ENCODE measurements at regions not wholly inside any gene's neighbourhood (a gene's known extent, or its start where the extent isn't known, plus 50 kb on each side); places are given as distances from the start of the nearest gene placed in this dataset.

GRCh38 chr2:82158150-82158549 is 1853.6 kb upstream of the LRRTM1 start (continued):
- no peak for TF ChIP-seq ZMIZ1 (IDR thresholded peaks at IDR 0.05; ENCODE audit: low read depth in 2 of 2, low read length in 2 of 2)
- TF ChIP-seq, protein P1, sequence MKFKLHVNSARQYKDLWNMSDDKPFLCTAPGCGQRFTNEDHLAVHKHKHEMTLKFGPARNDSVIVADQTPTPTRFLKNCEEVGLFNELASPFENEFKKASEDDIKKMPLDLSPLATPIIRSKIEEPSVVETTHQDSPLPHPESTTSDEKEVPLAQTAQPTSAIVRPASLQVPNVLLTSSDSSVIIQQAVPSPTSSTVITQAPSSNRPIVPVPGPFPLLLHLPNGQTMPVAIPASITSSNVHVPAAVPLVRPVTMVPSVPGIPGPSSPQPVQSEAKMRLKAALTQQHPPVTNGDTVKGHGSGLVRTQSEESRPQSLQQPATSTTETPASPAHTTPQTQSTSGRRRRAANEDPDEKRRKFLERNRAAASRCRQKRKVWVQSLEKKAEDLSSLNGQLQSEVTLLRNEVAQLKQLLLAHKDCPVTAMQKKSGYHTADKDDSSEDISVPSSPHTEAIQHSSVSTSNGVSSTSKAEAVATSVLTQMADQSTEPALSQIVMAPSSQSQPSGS (CRISPR knock-in tag; IDR thresholded peaks at IDR 0.05), result no peak
- no peak for TF ChIP-seq SNRNP70 (optimal IDR thresholded peaks at IDR 0.05; ENCODE audit: low read depth, low read length)
- TF ChIP-seq NR2F6 (CRISPR knock-in tag; IDR thresholded peaks at IDR 0.05), result no peak
- TF ChIP-seq ZNF436 (CRISPR knock-in tag; IDR thresholded peaks at IDR 0.05), result no peak
- TF ChIP-seq MEIS2 (IDR thresholded peaks at IDR 0.05; ENCODE audit: partially characterized antibody), result no peak
- TF ChIP-seq, protein P2, sequence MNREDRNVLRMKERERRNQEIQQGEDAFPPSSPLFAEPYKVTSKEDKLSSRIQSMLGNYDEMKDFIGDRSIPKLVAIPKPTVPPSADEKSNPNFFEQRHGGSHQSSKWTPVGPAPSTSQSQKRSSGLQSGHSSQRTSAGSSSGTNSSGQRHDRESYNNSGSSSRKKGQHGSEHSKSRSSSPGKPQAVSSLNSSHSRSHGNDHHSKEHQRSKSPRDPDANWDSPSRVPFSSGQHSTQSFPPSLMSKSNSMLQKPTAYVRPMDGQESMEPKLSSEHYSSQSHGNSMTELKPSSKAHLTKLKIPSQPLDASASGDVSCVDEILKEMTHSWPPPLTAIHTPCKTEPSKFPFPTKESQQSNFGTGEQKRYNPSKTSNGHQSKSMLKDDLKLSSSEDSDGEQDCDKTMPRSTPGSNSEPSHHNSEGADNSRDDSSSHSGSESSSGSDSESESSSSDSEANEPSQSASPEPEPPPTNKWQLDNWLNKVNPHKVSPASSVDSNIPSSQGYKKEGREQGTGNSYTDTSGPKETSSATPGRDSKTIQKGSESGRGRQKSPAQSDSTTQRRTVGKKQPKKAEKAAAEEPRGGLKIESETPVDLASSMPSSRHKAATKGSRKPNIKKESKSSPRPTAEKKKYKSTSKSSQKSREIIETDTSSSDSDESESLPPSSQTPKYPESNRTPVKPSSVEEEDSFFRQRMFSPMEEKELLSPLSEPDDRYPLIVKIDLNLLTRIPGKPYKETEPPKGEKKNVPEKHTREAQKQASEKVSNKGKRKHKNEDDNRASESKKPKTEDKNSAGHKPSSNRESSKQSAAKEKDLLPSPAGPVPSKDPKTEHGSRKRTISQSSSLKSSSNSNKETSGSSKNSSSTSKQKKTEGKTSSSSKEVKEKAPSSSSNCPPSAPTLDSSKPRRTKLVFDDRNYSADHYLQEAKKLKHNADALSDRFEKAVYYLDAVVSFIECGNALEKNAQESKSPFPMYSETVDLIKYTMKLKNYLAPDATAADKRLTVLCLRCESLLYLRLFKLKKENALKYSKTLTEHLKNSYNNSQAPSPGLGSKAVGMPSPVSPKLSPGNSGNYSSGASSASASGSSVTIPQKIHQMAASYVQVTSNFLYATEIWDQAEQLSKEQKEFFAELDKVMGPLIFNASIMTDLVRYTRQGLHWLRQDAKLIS (CRISPR knock-in tag; IDR thresholded peaks at IDR 0.05), result no peak
- TF ChIP-seq KAT7 (CRISPR knock-in tag; IDR thresholded peaks at IDR 0.05; ENCODE audit: borderline replicate concordance), result no peak
- TF ChIP-seq ZNF780A (CRISPR knock-in tag; IDR thresholded peaks at IDR 0.05), result no peak
- TF ChIP-seq NR1H2 (CRISPR knock-in tag; IDR thresholded peaks at IDR 0.05), result no peak
